ENCODE measurements at regions not wholly inside any gene's neighbourhood (a gene's known extent, or its start where the extent isn't known, plus 50 kb on each side); places are given as distances from the start of the nearest gene placed in this dataset.

DNA sequence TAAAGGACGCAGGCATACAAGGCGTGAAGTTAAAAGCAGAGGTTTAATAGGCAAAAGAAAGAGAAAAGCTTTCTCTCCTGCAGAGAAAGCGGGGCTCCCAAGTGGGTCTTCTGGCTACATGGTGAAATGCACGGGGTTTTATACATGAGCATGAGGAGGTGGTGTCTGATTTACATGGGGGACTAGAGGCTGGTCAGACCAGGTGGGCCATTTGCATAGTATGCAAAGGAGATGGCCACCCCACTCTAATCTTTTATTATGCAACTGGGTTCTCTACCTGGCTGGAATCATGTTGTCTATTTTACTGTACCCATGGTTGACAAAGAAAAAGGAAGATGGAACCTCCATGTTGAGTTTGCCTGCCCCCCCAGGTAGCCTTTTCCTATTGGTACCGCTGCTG lies 356.2 kb downstream of the KCNJ3 start:
- POLR2A ChIA-PET: no interaction called here
- TF ChIP-seq BHLHE40 (IDR thresholded peaks at IDR 0.05; ENCODE audit: borderline replicate concordance) (no peak), FOXA1 (IDR thresholded peaks at IDR 0.05) (no peak), CTBP1 (IDR thresholded peaks at IDR 0.05; ENCODE audit: borderline replicate concordance) (no peak), ARNT (IDR thresholded peaks at IDR 0.05) (no peak), ELF4 (IDR thresholded peaks at IDR 0.05) (no peak), FOXK2 (IDR thresholded peaks at IDR 0.05) (no peak)
- CTCF ChIA-PET: no interaction called here
- DNase-seq (ENCODE audit: extremely low spot score): no peak

DNA sequence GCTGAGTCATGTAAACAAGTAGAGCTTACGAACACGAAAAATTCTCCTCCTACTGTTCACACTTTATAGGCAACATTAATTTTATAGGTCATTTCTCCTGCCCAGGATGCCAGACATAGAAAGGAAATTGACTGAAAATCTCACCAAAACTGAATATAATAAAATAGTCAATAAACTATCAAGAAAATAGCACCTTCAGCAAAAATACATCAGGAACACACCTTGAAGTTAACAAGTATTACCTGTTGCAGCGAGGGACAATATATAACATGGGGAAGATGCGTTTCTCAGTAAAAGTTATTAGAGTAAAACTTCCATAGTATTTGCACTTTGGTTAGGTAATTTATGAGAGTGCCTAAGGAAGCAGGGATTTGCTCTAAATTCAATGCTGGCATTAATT lies 344.6 kb downstream of the KCNJ3 start:
- TF ChIP-seq BHLHE40 (IDR thresholded peaks at IDR 0.05; ENCODE audit: borderline replicate concordance) (no peak), ELF4 (IDR thresholded peaks at IDR 0.05) (no peak), LEF1 (IDR thresholded peaks at IDR 0.05; ENCODE audit: borderline replicate concordance) (no peak)
- DNase-seq (ENCODE audit: extremely low spot score): no peak
- ChIA-PET CTCF (no interaction called here), POLR2A (no interaction called here)

DNA sequence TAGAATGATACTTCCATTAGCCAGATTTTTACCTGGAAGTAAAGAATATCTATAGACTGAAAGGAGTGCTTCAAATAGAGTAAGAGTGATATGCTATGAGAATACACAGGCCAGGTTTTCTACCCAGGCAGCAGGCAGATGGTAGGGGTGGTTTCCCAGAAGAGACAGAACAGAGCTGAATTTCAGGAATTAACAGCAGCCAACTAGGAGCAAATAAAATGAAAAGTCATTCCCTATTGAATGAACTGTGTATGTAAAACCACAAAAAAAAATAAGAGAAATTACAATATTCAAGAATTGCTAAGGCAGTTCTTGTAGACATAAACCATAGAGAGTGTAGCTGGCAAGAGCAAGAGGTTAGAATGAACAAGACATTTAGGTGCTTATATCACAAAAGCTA lies 336.8 kb downstream of the KCNJ3 start:
- ChIA-PET POLR2A (no interaction called here), CTCF (no interaction called here)
- TF ChIP-seq L3MBTL2 (conservative IDR thresholded peaks at IDR 0.05) (no peak), SP1 (IDR thresholded peaks at IDR 0.05) (no peak), FOXA1 (IDR thresholded peaks at IDR 0.05) (no peak), BHLHE40 (IDR thresholded peaks at IDR 0.05; ENCODE audit: borderline replicate concordance) (no peak), SUZ12 (IDR thresholded peaks at IDR 0.05) (no peak), FOXK2 (IDR thresholded peaks at IDR 0.05) (no peak), ZNF384 (IDR thresholded peaks at IDR 0.05) (no peak), HDGF (IDR thresholded peaks at IDR 0.05; ENCODE audit: borderline replicate concordance) (no peak), NFRKB (IDR thresholded peaks at IDR 0.05) (no peak)
- DNase-seq (ENCODE audit: extremely low spot score): no peak

DNA sequence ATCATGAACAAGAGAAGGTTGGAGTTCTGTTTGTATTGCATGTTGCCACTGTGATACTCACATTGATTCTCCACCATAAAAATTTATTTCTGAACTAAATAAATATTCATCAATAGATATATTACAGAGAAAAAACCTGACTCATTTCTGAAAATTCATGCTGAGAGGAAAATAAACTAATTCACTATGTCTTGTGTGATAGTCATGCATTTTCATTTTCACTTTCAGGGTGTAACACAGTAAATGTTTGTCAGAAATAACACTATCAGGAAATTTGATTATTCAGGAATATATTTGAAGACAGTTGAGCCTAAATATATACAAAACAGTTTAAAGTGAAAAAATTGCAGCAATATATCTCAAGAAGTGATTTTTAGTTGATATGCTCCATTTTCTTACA lies 335.2 kb downstream of the KCNJ3 start:
- CTCF ChIA-PET: no interaction called here
- TF ChIP-seq HDGF (IDR thresholded peaks at IDR 0.05; ENCODE audit: borderline replicate concordance): no peak

DNA sequence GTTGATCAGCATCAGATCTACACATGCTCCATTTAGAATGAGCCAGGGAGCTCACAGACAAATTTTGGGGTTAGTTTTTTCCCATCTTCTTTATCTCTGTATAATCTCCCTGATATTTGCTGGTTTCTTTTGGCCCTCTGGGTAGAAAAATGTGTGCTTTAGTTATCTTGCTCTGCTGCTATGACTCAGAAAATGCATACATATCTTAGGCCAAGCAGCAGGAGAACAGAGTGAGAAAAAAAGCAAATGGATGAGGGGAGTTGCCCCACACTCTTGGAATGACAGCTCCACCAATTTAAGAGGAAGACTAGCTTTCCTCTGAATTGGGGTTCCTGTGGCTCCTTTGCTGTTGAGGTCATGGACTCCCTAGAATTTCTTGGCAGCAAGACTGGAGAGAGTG lies 331.8 kb downstream of the KCNJ3 start:
- DNase-seq (ENCODE audit: extremely low spot score): no peak
- ChIA-PET CTCF (no interaction called here), POLR2A (no interaction called here)
- TF ChIP-seq NFRKB (IDR thresholded peaks at IDR 0.05) (no peak), BHLHE40 (IDR thresholded peaks at IDR 0.05; ENCODE audit: borderline replicate concordance) (no peak), ARNT (IDR thresholded peaks at IDR 0.05) (no peak), TARDBP (IDR thresholded peaks at IDR 0.05) (no peak), FOXA1 (IDR thresholded peaks at IDR 0.05) (no peak), FOXM1 (IDR thresholded peaks at IDR 0.05; ENCODE audit: borderline replicate concordance) (no peak), ELF4 (IDR thresholded peaks at IDR 0.05) (no peak), SUZ12 (IDR thresholded peaks at IDR 0.05) (no peak), FOXK2 (IDR thresholded peaks at IDR 0.05) (no peak), PKNOX1 (IDR thresholded peaks at IDR 0.05) (no peak), ZNF384 (IDR thresholded peaks at IDR 0.05) (no peak), SP1 (IDR thresholded peaks at IDR 0.05) (no peak), L3MBTL2 (conservative IDR thresholded peaks at IDR 0.05) (no peak)

More for the DNA sequence above, 335.2 kb downstream of the KCNJ3 start:
- POLR2A ChIA-PET: no interaction called here
- DNase-seq (ENCODE audit: extremely low spot score): no peak

GRCh38 chr2:155026651-155027174 lies 328.2 kb downstream of the KCNJ3 start:
- TF ChIP-seq HDGF (IDR thresholded peaks at IDR 0.05; ENCODE audit: borderline replicate concordance) (no peak), ARNT (IDR thresholded peaks at IDR 0.05) (no peak), PKNOX1 (IDR thresholded peaks at IDR 0.05) (no peak), TARDBP (IDR thresholded peaks at IDR 0.05) (no peak), BHLHE40 (IDR thresholded peaks at IDR 0.05; ENCODE audit: borderline replicate concordance) (no peak), ZNF384 (IDR thresholded peaks at IDR 0.05) (no peak), LEF1 (IDR thresholded peaks at IDR 0.05; ENCODE audit: borderline replicate concordance) (no peak), FOXM1 (IDR thresholded peaks at IDR 0.05; ENCODE audit: borderline replicate concordance) (no peak), SUZ12 (IDR thresholded peaks at IDR 0.05) (no peak), FOXA1 (IDR thresholded peaks at IDR 0.05) (no peak), FOXK2 (IDR thresholded peaks at IDR 0.05) (no peak)
- DNase-seq (ENCODE audit: extremely low spot score): no peak
- POLR2A ChIA-PET: no interaction called here
- CTCF ChIA-PET: no interaction called here

DNA sequence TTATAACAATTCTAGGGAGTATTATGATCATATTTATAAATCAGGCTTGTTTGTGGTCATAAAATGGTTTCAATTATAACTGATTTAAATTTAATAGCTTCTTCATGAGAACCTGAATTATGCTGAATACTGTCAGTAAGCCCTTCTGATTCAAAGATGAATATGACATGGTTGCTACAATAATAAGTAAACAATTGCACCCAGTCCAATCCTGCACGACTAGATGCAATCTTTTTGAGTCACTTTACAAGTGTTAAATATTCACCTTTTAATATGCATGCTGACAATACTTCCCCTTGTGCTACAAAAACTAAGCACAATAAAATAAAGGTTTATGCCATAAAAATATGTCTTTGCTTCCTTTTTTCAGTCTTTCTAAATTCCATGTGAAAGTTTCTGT lies 325.2 kb downstream of the KCNJ3 start:
- POLR2A ChIA-PET: no interaction called here
- CTCF ChIA-PET: no interaction called here
- DNase-seq (ENCODE audit: extremely low spot score): no peak
- no peak for TF ChIP-seq ELF4 (IDR thresholded peaks at IDR 0.05)
- TF ChIP-seq CTBP1 (IDR thresholded peaks at IDR 0.05; ENCODE audit: borderline replicate concordance): no peak
- no peak for TF ChIP-seq BHLHE40 (IDR thresholded peaks at IDR 0.05; ENCODE audit: borderline replicate concordance)
- no peak for TF ChIP-seq SP1 (IDR thresholded peaks at IDR 0.05)
- no peak for TF ChIP-seq FOXM1 (IDR thresholded peaks at IDR 0.05; ENCODE audit: borderline replicate concordance)
- TF ChIP-seq PKNOX1 (IDR thresholded peaks at IDR 0.05): no peak
